Uterus (tissue), 3 donors: ENCODE measurements at regions not wholly inside any gene's neighbourhood (a gene's known extent, or its start where the extent isn't known, plus 50 kb on each side); places are given as distances from the start of the nearest gene placed in this dataset.

Experiments
- DNase-seq, 2 donors: peaks; one replicate each; pipeline ENCODE4 v3.0.0-alpha.2; 2019 to 2020
- H3K27ac ChIP-seq, 2 donors: fragments of 200-600 bp; sonication (generic); 1 replicate in 1 of 2; 2 replicates in 1 of 2; pipeline ENCODE4 v1.5.1; 2016 to 2018
- H3K27me3 ChIP-seq, 2 donors: fragments of 200-600 bp; sonication (generic); one replicate each; pipeline ENCODE4 v1.5.1; 2018 to 2019; ENCODE audit warnings: control low read depth in 1 of 2
- H3K36me3 ChIP-seq, 2 donors: fragments of 200-600 bp; sonication (generic); one replicate each; pipeline ENCODE4 v1.5.1; 2019; ENCODE audit warnings: control low read depth in 1 of 2
- H3K4me1 ChIP-seq, 2 donors: fragments of 200-600 bp; sonication (generic); one replicate each; pipeline ENCODE4 v1.5.1; 2018 to 2019; ENCODE audit warnings: control low read depth in 1 of 2
- H3K4me3 ChIP-seq, 2 donors: fragments of 200-600 bp; sonication (generic); 1 replicate in 1 of 2; 2 replicates in 1 of 2; pipeline ENCODE4 v1.5.1; 2018 to 2019; ENCODE audit warnings: mild to moderate bottlenecking in 1 of 2
- H3K9me3 ChIP-seq, 2 donors: fragments of 200-600 bp; sonication (generic); one replicate each; pipeline ENCODE4 v1.5.1; 2019; ENCODE audit warnings: control low read depth in 1 of 2
- POLR2A ChIP-seq, 2 donors: fragments of 450-650 bp; IDR thresholded peaks; one replicate each; pipeline ENCODE4 v1.6.1; 2016; ENCODE audit warnings: antibody characterized with exemption in 2 of 2, mild to moderate bottlenecking in 1 of 2, moderate library complexity in 1 of 2
- intact Hi-C: fragments of 100-400 bp; cut with DNase I; formaldehyde crosslinking; loops from one replicate; pipeline ENCODE4 v1.15.1; 2023; ENCODE audit warnings: low total_unique reads
- TF ChIP-seq, protein P1 (sequence below), 4 experiments: fragments of 200-600 bp in 2 of 4; fragments of 450-650 bp in 2 of 4; sonication (generic) in 2 of 4; IDR thresholded peaks; one replicate each; pipeline ENCODE4 v1.5.1; 2016 to 2019; ENCODE audit warnings: antibody characterized with exemption in 4 of 4, mild to moderate bottlenecking in 2 of 4, moderate library complexity in 1 of 4
- donor health status: DM: yes; HTN: yes; CAD: no.

DNA sequence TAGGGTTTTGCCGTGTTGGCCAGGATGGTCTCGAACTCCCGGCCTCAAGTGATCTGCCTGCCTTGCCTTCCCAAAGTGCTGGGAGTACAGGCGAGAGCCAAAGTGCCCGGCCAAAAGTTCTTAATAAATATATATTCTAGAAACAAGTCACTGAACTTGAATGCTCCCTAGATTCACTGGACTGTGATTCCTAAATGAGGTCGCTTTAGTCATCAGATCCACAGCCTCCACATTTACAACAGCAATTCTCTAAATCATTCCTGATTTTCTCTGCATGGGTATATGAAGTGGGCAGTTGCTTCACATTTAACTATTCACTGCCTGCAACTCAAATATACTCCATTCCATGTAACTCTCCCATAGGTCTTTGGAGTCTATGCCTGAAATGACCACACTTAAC, 813.0 kb downstream of the GALC start:
- H3K4me3 ChIP-seq, result no peak overlapping the region
- intact Hi-C loops, result no loop called here
- DNase-seq, result no peak
- no peaks in the 10 kb centered on the region for H3K27me3 ChIP-seq
- TF ChIP-seq POLR2A (IDR thresholded peaks at IDR 0.05), result no peak
- TF ChIP-seq, protein P1, sequence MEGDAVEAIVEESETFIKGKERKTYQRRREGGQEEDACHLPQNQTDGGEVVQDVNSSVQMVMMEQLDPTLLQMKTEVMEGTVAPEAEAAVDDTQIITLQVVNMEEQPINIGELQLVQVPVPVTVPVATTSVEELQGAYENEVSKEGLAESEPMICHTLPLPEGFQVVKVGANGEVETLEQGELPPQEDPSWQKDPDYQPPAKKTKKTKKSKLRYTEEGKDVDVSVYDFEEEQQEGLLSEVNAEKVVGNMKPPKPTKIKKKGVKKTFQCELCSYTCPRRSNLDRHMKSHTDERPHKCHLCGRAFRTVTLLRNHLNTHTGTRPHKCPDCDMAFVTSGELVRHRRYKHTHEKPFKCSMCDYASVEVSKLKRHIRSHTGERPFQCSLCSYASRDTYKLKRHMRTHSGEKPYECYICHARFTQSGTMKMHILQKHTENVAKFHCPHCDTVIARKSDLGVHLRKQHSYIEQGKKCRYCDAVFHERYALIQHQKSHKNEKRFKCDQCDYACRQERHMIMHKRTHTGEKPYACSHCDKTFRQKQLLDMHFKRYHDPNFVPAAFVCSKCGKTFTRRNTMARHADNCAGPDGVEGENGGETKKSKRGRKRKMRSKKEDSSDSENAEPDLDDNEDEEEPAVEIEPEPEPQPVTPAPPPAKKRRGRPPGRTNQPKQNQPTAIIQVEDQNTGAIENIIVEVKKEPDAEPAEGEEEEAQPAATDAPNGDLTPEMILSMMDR (IDR thresholded peaks at IDR 0.05), result no peak
- no peaks in the 10 kb centered on the region for H3K4me1 ChIP-seq
- H3K27ac ChIP-seq, result no peak overlapping the region
- no peaks in the 10 kb centered on the region for H3K36me3 ChIP-seq
- no peaks in the 10 kb centered on the region for H3K9me3 ChIP-seq

DNA sequence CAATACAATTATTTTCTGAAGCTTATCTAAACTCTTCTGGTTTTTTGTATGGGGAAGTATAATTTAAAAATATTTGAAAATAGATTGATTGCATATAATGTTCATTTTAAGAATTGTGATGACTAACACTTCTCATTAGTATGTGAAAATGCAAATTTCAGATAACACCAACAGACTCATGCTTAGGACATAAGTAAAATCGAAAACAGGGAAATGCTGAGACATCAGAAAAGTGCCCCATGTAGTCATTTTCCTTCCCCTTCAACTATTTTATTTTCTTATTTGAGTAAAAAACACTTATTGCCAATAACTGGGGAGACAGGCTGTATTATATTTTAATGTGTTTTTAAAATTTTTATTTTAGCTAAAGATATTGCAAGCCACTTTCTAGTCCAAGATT, 814.7 kb downstream of the GALC start:
- TF ChIP-seq, protein P1 (IDR thresholded peaks at IDR 0.05), result no peak
- TF ChIP-seq POLR2A (IDR thresholded peaks at IDR 0.05), result no peak
- H3K27me3 ChIP-seq, result no peaks in the 10 kb centered on the region
- intact Hi-C loops, result no loop called here
- no peaks in the 10 kb centered on the region for H3K4me1 ChIP-seq
- H3K4me3 ChIP-seq, result no peak overlapping the region
- H3K9me3 ChIP-seq, result no peaks in the 10 kb centered on the region
- H3K27ac ChIP-seq, result no peak overlapping the region
- no peak for DNase-seq
- no peaks in the 10 kb centered on the region for H3K36me3 ChIP-seq

DNA sequence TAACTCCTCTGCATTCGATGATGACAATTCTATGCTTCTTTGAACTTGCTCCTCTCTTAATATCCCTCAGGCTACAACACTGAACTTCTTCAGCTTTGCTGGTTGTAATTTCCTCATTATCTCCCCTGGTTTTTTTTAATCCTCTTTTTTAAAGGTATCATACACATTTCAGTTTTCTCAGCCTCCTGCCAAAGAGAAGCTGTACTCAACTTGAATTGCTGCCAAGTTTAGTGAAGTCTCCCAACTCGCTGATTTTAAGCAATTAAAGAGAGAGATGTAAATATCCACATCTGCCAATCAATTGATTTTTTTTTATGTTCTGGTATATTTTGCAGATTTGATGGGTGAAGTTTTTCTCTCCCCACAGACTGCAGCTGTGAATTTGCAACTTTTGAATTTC, 817.8 kb downstream of the GALC start:
- H3K36me3 ChIP-seq, result no peaks in the 10 kb centered on the region
- H3K27ac ChIP-seq, result no peak overlapping the region
- no peak for DNase-seq
- no peaks in the 10 kb centered on the region for H3K9me3 ChIP-seq
- intact Hi-C loops, result no loop called here
- TF ChIP-seq, protein P1 (IDR thresholded peaks at IDR 0.05), result no peak
- no peak for TF ChIP-seq POLR2A (IDR thresholded peaks at IDR 0.05)
- no peaks in the 10 kb centered on the region for H3K4me1 ChIP-seq
- H3K4me3 ChIP-seq, result no peak overlapping the region
- no peaks in the 10 kb centered on the region for H3K27me3 ChIP-seq

DNA sequence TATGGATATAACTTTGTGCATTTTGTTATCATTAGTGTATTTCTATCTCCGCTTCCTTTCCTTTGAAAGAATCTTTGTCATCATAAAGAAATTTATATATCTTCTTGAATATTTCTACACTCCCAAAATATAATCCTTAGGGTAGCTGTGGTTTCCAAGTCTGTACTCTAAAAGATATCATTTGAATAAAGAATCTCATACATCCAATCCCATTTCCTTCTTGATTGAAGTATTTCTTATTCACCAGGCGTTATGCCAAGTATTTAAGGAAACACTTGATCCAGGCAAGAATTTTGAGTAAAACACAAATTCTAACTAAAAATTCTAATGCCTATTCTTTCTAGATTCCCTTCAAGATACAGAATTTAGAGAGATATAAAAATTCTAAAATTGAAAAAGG, 821.8 kb downstream of the GALC start:
- DNase-seq, result no peak
- H3K27me3 ChIP-seq, result no peaks in the 10 kb centered on the region
- H3K4me3 ChIP-seq, result no peak overlapping the region
- H3K9me3 ChIP-seq, result no peaks in the 10 kb centered on the region
- intact Hi-C loops, result no loop called here
- TF ChIP-seq, protein P1 (IDR thresholded peaks at IDR 0.05), result no peak
- TF ChIP-seq POLR2A (IDR thresholded peaks at IDR 0.05), result no peak
- no peak overlapping the region for H3K27ac ChIP-seq
- no peaks in the 10 kb centered on the region for H3K36me3 ChIP-seq
- H3K4me1 ChIP-seq, result no peaks in the 10 kb centered on the region

DNA sequence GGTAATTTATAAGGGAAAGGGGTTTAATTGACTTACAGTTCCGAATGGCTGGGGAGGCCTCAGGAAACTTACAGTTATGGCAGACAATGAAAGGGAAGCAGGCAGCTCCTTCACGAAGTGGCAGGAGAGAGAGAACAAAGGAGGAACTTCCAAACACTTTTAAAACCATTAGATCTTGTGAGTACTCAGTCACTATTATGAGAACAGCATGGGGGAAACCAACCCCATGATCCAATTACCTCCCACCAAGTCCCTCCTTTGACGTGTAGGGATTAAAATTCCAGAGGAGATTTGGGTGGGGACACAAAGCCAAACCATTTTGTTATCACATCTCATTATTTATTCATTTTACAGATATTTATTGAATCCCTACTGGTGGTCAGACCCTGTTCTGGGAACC, 822.8 kb downstream of the GALC start:
- H3K36me3 ChIP-seq, result no peaks in the 10 kb centered on the region
- no peak overlapping the region for H3K4me3 ChIP-seq
- no peaks in the 10 kb centered on the region for H3K9me3 ChIP-seq
- TF ChIP-seq POLR2A (IDR thresholded peaks at IDR 0.05), result no peak
- TF ChIP-seq, protein P1 (IDR thresholded peaks at IDR 0.05), result no peak
- H3K27me3 ChIP-seq, result no peaks in the 10 kb centered on the region
- intact Hi-C loops, result no loop called here
- H3K4me1 ChIP-seq, result no peaks in the 10 kb centered on the region
- no peak overlapping the region for H3K27ac ChIP-seq
- DNase-seq, result no peak
